ENCODE measurements at regions not wholly inside any gene's neighbourhood (a gene's known extent, or its start where the extent isn't known, plus 50 kb on each side); places are given as distances from the start of the nearest gene placed in this dataset.

GRCh38 chr20:55586610-55587009 is 418.7 kb downstream of the CBLN4 start:
- no peak for DNase-seq

GRCh38 chr20:55584964-55585363 is 420.4 kb downstream of the CBLN4 start:
- no peak for DNase-seq

GRCh38 chr20:55584307-55584706 is 421.0 kb downstream of the CBLN4 start:
- DNase-seq: no peak

- DNase-seq: no peak
Measured at GRCh38 chr20:55583036-55583435, 422.3 kb downstream of the CBLN4 start.

GRCh38 chr20:55582498-55582897 is 422.8 kb downstream of the CBLN4 start:
- DNase-seq: no peak

GRCh38 chr20:55581519-55581918 is 423.8 kb downstream of the CBLN4 start:
- DNase-seq: no peak

- no peak for DNase-seq
Measured at GRCh38 chr20:55580475-55580874, 424.8 kb downstream of the CBLN4 start.

- no peak for DNase-seq
Measured at GRCh38 chr20:55579802-55580201, 425.5 kb downstream of the CBLN4 start.

GRCh38 chr20:55576981-55577380 is 428.3 kb downstream of the CBLN4 start:
- DNase-seq: no peak

- no peak for DNase-seq
Measured at GRCh38 chr20:55569084-55569483, 436.2 kb downstream of the CBLN4 start.

- DNase-seq: no peak
Measured at GRCh38 chr20:55567826-55568225, 437.5 kb downstream of the CBLN4 start.

- no peak for DNase-seq
Measured at GRCh38 chr20:55565096-55565773, 440.1 kb downstream of the CBLN4 start.

- DNase-seq: no peak
Measured at GRCh38 chr20:55561259-55561658, 444.1 kb downstream of the CBLN4 start.

- DNase-seq: no peak
Measured at GRCh38 chr20:55557191-55557590, 448.1 kb downstream of the CBLN4 start.

- DNase-seq: no peak
Measured at GRCh38 chr20:55555075-55555650, 450.2 kb downstream of the CBLN4 start.

GRCh38 chr20:55544638-55545037 is 460.7 kb downstream of the CBLN4 start:
- DNase-seq: no peak

- DNase-seq: no peak
Measured at GRCh38 chr20:55540486-55540885, 464.8 kb downstream of the CBLN4 start.

GRCh38 chr20:55540013-55540412 is 465.3 kb downstream of the CBLN4 start:
- no peak for DNase-seq

GRCh38 chr20:55538261-55538908 is 466.9 kb downstream of the CBLN4 start:
- no peak for DNase-seq

- no peak for DNase-seq
Measured at GRCh38 chr20:55535366-55535765, 470.0 kb downstream of the CBLN4 start.

- no peak for DNase-seq
Measured at GRCh38 chr20:55533632-55534031, 471.7 kb downstream of the CBLN4 start.

- DNase-seq: no peak
Measured at GRCh38 chr20:55530763-55531162, 474.6 kb downstream of the CBLN4 start.

GRCh38 chr20:55528482-55528881 is 476.8 kb downstream of the CBLN4 start:
- DNase-seq: no peak

GRCh38 chr20:55522296-55522815 is 483.0 kb downstream of the CBLN4 start:
- DNase-seq: no peak
